Muscle of back (tissue), 3 donors: ENCODE measurements at regions not wholly inside any gene's neighbourhood (a gene's known extent, or its start where the extent isn't known, plus 50 kb on each side); places are given as distances from the start of the nearest gene placed in this dataset.
A peak's percentile ranks its signal among the peaks of the same experiment; 100 is the strongest.
"Not testable (repeated sequence)": the region's sequence is repeated elsewhere in the genome, so short reads cannot be mapped to it uniquely, and the experiment has no call there.

ENCODE experiments used
- DNase-seq, 3 donors: peaks; one replicate each; pipeline versions ENCODE4 v3.0.0 to v3.0.0-alpha.2; 2013

DNA sequence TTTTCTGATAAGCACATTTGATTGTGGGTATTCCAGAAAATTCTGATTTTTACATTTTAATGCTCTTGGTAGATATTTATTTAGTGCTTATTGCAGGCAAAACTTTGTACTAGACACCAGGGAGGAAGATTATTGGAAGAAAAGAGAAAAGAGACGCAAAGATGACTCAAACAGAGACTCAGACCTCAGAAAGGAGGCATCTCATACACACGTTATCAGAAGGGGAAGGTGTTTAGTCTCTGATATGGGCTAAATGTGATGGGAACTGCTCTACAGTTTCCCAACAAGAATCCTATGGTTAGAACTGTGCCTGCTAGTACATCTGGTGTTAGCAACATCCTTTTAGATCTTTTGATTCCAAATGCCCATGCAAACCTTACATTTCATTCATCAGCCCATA lies 245.6 kb downstream of the KLF5 start:
- DNase-seq: no peak

DNA sequence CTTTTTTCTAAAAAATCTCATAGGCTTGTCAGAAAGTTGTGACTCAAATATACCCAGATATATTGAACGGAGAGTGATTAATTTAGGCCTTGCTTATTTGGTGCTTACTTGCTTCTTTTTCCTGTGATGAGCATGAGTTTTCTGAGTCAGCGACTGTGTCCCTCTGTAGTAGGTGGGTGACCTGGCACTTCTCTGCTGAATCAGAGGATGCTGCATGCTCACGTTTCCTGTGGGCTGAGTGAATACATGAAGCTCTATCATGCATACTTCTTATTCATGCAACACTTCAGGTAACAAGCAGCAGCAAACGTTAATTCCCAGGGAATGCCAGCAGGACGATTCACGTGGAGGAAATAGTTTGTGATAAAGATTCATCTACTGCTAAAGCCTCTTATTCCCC lies 245.0 kb downstream of the KLF5 start:
- peak in 1 of 3 donors; percentile 21 for DNase-seq

DNA sequence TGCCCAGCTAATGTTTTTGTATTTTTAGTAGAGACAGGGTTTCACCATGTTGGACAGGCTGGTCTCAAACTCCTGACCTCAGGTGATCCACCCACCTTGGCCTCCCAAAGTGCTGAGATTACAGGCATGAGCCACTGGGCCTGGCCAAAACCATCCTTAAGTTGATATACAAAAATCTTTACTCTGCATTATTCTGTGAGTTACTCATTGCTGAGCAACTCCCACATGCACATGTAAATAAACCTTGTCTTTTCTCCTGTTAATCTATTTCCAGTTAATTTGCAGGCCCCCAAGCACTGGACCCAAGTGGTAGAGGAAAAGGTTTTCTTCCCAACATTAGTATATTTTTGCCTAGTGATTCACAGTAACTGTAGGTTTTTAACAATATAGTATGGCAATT lies 242.8 kb downstream of the KLF5 start:
- DNase-seq: not testable (repeated sequence)

DNA sequence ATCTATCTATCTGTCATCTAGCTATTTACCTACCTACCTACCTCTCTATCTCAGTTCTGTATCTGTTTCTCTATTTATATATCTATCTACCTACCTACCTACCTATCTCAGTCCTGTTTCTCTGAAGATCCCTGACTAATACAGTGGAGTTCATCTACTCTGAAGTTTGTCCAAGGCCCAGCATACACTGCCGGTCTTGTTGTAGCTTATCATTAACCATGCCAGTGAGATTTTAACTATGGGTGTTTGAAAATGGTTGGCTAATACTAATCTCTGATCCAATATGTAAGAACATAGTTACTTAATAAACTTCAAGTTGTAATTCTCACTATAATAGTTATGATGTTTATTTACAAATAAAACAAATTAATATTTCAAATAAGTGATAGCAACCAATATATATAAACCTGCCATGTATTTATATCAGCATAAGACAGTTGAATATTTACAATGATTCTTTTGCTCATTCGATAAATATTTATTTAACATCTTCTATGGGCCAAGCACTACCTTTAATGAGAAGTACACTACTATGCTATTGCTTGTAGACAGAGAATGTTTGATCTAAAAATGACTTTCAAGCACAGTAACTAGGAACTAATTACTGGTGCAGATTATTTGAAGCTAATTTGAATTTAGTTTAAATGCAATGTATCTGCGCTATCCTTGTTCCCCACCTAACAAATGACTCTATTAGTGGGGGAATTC lies 242.1 kb downstream of the KLF5 start:
- DNase-seq: no peak

DNA sequence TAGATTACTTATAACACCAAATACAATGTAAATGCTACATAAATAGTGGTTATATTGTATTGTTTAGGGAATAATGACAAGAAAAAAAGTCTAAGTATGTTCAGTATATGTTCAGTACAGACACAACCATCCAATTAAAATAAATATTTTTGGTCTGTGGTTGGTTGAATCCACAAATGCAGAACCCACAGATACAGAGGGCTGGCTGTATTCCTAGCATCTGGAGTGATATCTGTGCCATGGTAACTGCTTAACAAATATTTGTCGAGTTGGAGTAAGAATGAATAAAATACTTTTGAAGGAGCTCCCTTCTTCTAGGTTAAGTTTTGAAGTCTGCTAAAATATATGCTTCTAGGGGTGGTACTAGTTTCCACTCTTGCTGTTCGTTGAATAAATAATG lies 241.0 kb downstream of the KLF5 start:
- no peak for DNase-seq

DNA sequence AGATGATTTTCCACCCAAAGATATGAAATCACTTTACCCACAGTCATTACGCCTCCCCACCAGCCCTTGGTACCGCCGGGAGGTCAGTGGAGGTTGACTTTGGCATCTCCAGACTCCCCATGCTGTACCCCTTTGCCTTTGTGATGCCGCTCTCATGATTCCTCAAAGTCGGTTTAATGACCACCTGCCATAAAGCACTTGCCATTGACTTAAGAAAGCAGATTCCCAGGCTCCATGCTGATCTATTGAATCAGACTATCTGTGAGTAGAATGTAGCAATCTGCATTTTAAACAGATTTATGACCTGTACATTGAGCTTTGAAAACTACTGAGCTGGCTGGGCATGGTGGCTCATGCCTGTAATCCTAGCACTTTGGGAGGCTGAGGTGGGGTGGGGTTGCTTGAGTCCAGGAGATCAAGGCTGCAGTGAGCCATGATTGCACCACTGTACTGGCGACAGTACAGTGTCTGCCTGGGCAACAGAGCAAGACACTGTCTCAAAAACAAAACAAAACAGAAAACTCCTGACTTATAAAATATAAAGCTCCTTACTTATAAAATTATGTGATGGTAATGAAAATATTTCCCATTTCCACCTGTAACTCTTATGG lies 235.2 kb downstream of the KLF5 start:
- DNase-seq: no peak

DNA sequence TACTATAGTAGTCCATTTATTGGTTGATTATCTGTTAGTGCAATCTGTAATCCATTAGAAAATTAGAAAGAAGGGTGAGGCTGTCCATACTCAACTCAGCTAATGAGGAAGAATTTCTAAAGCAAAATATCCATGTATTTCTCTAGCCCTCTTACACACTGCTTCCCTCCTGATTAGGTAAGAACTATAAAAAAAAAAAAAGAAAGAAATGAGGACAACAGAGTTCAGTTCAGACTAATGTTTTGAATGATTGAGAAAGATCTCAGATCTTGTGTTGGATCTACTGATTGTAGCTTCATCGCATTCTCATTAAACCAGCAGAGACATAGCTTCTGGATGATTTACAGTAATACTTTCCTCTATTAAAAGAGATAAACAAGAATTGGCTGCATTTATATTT lies 233.3 kb downstream of the KLF5 start:
- DNase-seq: no peak

DNA sequence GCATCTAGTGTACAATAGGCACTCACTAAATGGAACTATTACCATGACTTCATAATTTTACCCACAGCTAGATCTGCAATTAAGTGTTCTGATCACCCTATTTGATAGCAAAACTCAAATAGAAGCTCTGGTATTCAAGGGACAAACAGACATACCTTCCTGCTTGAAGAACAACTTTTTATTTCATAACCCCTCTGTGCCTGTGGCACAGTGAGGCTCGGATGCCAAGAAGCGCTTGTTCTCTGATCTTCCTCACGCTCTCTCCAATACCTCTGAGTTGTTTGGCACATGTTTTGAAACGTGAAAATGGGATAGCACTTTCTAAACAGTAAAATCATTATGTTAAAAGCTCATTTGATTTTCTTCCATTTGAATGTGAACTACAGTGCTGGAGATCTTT lies 232.0 kb downstream of the KLF5 start:
- DNase-seq: no peak

DNA sequence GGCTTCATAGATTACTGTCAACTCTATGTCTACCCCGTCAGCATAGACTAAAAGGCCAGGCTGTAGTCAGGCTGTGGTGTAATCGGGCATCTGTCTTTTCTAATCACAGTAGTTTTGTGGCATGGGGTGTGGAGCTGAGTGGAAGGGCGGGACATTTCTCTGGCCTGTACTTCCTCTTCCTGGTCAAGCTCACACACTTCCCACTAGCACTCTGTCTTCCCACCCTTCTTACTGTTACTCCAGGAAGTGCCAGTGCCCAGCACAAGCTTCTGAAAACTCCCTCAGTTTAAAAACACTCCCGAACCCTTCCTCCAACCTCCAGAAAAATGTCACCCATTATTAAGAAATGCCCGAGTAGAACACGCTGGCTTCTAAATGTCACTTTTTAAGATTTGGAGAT lies 229.8 kb downstream of the KLF5 start:
- DNase-seq: no peak

DNA sequence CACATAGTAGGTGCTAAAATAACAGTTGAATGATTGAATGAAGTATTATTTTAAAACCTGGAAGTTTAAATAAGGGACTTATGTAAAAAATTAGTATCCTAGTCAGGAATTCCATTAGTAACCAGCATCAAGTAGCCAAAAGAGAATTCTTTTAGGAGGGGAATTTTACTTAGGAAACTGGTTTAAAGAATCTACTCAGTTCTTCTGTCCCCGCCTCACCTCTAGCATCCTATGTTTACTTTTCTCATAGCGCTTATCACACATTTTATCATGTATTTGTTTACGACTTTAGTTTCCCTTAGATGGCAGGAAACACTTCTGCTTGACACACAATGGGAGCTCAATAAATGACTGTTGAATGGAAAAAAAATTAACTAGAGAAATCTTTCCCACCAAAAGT lies 229.0 kb downstream of the KLF5 start:
- no peak for DNase-seq

DNA sequence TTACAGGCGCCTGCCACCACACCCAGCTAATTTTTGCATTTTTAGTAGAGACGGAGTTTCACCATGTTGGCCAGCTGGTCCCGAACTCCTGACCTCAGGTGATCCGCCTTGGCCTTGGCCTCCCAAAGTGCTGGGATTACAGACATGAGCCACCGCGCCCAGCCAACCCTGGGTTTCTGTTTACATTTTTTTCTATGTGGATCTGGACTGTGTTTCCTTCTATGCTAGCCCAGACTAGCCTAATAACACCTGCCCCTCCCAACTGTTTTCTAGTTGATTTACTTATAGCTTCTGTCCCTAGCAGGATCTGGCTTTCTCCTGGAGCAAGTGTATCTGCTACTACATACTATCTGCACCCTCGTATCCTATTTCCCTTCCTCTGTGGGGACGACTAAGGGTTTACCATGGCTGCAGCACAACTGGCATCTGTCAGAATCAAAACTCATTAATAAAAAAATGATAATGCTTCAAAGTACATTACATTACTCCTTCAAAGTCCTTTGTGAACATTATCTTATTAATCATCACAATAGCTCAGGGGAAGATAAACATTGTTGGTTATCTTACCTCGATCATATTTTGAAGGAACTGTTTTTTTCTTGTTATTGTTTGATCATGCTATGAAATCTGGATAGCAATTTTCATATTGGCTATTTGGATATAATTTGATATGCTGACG lies 228.3 kb downstream of the KLF5 start:
- DNase-seq: peak in 1 of 3 donors; percentile 4

DNA sequence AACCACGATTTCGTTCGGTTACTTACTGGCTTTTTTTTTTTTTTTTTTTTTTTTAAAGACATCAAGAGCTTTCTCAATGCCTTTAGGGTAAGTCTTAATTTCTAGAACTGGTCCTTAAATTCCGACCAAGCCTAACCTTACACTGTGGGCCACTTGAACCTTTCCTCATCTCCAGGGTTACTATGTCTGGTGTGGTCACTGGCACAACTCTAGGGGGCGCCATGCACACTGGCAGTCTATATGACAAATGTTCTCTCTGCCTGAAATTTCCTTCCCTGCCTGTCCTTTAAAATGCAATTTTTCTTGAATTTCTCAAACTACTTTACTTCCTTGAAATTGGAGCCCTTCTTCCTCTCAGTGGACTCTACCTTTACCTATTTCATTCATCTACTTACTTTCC lies 227.4 kb downstream of the KLF5 start:
- DNase-seq: no peak

DNA sequence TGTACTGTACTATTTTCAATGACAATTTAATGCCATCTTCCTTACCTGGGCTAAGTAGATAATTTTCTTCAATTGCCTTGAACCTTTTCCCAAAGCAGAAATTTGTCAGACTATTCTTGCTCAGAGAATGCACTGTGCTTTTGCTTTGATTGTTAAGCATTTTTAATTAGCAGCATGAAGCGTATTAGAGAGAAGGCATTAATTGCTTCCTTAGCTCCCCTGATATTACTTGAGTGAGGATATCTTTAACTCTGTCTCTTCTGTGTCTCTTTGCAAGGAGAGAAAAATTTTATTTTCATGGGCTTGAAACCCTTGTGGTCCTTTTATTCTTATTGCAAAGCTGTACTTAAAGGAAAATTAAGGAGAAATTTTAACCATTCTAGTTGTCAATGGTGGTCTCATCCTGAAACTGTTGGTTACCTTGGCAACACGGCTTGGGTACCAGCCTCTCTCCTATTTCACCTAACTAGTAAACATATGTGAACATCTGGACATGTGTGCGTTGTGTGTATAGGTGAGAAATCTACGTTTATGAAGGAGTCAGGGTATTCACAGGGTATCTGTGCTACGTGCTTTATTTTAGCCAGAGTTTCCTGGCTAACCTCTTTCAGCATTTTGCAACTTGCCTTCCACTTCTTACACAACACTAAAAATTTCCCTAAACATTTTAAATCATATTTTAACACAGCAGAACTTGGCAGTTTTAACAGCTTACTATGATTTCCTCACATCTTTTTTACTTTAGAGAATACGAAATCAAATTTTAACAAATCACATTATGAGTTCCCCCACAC lies 225.5 kb downstream of the KLF5 start:
- peak in 1 of 3 donors; percentile 12 for DNase-seq

DNA sequence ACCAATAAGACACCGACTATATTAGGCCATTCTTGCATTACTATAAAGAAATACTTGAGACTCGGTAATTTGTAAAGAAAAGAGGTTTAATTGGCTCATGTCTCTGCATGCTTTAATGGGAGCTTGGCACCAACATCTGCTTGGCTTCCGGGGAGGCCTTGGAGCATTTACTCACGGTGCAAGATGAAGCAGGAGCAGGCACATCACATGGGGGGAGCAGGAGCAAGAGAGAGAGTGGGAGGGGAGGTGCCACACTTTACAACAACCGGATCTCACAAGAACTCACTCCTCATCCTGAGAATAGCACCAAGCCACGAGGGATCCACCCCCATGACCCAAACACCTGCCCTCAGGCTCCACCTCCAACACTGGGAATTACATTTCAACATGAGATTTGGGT lies 224.8 kb downstream of the KLF5 start:
- DNase-seq: no peak

DNA sequence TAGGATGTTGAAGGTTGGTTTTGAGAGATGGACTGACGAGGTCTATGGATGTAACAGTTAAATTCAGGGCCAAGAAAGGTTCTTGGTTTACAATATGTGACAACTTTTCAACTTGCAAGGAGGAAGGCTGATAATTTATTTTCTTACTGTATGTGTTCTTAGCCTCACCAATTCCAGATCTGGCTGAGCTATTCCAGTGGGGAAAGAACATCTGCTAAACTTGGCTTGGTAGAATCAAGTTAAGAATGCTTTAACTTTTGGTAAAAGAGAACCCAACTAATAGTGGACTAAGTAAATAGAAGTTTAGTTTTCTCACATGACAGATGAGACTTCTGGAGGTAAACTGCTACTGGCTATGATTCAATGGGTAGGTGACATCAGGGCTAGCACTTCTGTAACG lies 222.9 kb downstream of the KLF5 start:
- peak in 1 of 3 donors; percentile 52 for DNase-seq

DNA sequence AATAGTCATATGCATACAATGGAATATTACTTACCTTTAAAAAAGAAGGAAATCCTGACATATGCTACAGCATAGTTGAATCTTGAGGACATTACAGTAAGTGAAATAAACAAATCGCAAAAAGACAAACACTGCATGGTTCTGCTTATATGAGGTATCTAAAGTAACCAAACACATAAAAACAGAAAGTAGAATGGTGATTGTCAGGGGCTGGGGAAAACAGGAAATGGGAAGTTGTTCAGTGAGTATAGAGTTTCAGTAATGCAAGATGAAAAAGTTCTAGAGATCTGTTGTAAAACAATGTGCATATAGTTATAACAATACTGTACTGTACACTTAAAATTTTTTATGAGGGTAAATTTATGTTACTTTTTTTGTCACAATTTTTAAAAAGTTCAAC lies 219.4 kb downstream of the KLF5 start:
- no peak for DNase-seq

DNA sequence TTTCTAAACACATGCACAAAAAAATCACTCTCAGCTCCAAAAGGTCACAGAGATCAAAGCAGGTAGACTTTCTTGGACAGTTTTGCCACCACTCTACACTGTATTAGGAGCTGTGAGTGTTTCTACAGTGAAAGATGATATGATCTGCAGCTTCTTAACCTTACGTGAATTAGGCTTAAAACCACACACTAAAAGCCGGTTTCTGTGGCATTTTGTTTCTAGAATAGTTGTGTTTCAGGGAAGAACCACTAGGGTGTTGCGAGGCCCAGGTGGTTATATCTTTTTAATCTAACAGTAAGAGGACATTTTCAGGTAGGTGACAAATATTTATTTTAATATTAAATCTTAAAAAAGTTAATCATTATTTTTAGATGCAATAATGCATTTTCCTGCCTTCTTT lies 216.4 kb downstream of the KLF5 start:
- DNase-seq: no peak

DNA sequence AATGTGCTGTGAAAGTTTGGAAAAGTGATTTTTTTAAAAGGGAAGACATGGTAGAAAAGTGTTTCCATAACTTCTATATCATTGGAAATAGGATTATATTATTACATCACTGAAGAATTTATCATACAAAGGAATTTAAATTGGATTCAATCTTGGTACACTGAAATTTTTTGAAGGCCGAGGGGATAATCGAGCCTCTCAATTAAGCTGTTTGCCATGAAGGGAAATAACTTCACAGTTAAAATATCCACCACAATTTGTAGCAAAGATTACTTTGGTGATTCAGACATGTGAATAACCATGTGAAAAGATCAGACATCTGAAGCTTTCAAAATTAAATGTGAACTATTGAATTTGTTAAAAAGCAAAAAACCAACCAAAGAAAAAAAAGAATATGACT lies 215.3 kb downstream of the KLF5 start:
- DNase-seq: no peak

DNA sequence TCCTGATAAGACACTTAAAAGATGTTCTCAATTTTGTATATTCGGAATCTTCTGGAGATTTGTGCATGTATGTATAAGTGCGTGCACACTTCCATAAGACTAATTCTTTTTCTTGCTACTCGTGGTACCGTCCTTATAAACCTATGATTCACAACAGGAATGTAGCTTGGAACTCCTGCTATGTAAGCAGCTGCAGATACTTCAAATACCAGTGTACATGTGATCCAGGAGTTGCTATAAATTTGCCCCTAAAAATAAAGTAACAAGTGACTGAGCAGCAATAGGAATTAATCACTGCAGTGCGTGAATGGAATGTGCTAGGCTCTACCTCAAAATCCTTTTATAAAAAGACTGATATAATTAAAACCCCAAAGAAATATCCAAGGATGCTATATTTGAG lies 214.9 kb downstream of the KLF5 start:
- DNase-seq: peak in 2 of 3 donors; percentile 44 to 79

DNA sequence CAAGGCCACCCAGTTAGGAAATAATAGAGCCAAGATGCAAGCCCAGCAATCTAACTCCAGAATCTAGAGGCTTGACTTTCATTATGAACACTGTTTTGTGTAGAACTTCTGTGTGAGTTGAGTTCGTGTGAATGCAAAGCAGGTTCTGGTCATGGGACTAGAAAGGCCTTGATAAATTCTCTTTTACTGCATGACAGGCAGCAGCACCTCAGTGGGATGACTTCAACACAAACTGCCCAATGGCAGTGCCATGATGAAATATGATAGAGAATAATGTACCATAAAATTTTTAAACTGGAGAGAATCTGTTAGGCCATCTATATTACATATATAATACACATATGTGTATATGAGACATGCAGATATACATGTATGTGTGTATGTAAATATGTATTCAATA lies 214.5 kb downstream of the KLF5 start:
- DNase-seq: no peak

DNA sequence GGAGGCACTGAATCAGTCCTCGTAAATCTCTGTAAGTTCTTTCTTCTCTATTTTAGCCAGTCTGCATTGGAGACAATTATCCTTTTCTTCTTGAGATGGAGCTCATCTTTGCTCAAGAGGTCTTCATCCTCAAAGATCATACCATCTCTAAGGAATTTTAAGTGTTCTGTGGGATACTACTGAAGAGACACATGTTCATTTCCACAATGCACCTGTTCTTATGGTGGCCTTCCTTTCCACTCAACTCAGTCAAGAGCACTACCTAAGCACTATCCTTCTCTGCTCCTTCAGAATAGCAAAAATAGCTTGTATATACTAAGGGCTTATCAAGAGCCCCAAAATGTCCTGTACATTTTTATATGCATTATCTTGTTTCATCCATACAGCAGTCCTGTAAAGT lies 214.0 kb downstream of the KLF5 start:
- DNase-seq: no peak

DNA sequence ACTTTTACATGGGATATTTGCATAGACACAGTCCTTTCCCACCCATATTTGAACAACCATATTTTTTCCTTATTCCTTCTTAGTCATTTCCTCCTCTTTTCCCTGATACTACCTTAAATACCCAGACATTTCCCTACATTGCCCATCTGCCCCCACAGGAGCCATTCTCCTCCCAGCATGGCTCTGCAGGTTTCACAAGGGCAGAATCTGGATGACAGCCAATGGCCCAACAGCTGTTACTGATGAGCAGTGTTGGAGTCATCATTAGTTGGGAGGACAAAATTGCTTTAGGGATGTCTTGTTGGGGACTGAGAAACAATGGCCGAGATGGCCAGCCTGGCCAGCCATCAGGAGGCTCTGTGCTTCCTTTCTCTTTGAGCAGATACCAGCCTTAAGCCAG lies 209.5 kb downstream of the KLF5 start:
- peak in 1 of 3 donors; percentile 23 for DNase-seq
